ENCODE measurements at regions not wholly inside any gene's neighbourhood (a gene's known extent, or its start where the extent isn't known, plus 50 kb on each side); places are given as distances from the start of the nearest gene placed in this dataset.

- DNase-seq: no peak
Observed at GRCh38 chr18:56043641-56044061, 455.7 kb upstream of the TCF4 start.

GRCh38 chr18:56042915-56043536, 455.0 kb upstream of the TCF4 start:
- no peak for DNase-seq
- in situ Hi-C loops (cut with HindIII; ENCODE audit: low pct_ligation_motif_present, low pct_unique_long_range_greater_than_20kb, low sequenced_read_pairs): no loop called here

More at GRCh38 chr18:56043641-56044061, 455.7 kb upstream of the TCF4 start:
- in situ Hi-C loops (cut with HindIII; ENCODE audit: low pct_ligation_motif_present, low pct_unique_long_range_greater_than_20kb, low sequenced_read_pairs): no loop called here

- in situ Hi-C loops (cut with HindIII; ENCODE audit: low pct_ligation_motif_present, low pct_unique_long_range_greater_than_20kb, low sequenced_read_pairs): no loop called here
- DNase-seq: no peak
Observed at GRCh38 chr18:56038171-56039030, 450.4 kb upstream of the TCF4 start.

GRCh38 chr18:56036741-56037140, 448.7 kb upstream of the TCF4 start:
- in situ Hi-C loops (cut with HindIII; ENCODE audit: low pct_ligation_motif_present, low pct_unique_long_range_greater_than_20kb, low sequenced_read_pairs): no loop called here
- DNase-seq: no peak

GRCh38 chr18:56035546-56035945, 447.6 kb upstream of the TCF4 start:
- no peak for DNase-seq
- in situ Hi-C loops (cut with HindIII; ENCODE audit: low pct_ligation_motif_present, low pct_unique_long_range_greater_than_20kb, low sequenced_read_pairs): no loop called here

- in situ Hi-C loops (cut with HindIII; ENCODE audit: low pct_ligation_motif_present, low pct_unique_long_range_greater_than_20kb, low sequenced_read_pairs): no loop called here
- DNase-seq: no peak
Observed at GRCh38 chr18:56034949-56035348, 447.0 kb upstream of the TCF4 start.

GRCh38 chr18:56030060-56030459, 442.1 kb upstream of the TCF4 start:
- DNase-seq: no peak
- in situ Hi-C loops (cut with HindIII; ENCODE audit: low pct_ligation_motif_present, low pct_unique_long_range_greater_than_20kb, low sequenced_read_pairs): no loop called here

- DNase-seq: no peak
- in situ Hi-C loops (cut with HindIII; ENCODE audit: low pct_ligation_motif_present, low pct_unique_long_range_greater_than_20kb, low sequenced_read_pairs): no loop called here
Observed at GRCh38 chr18:56028514-56028913, 440.5 kb upstream of the TCF4 start.

GRCh38 chr18:56026509-56026908, 438.5 kb upstream of the TCF4 start:
- no peak for DNase-seq
- in situ Hi-C loops (cut with HindIII; ENCODE audit: low pct_ligation_motif_present, low pct_unique_long_range_greater_than_20kb, low sequenced_read_pairs): no loop called here

GRCh38 chr18:56021809-56022195, 433.8 kb upstream of the TCF4 start:
- in situ Hi-C loops (cut with HindIII; ENCODE audit: low pct_ligation_motif_present, low pct_unique_long_range_greater_than_20kb, low sequenced_read_pairs): no loop called here

GRCh38 chr18:56021136-56021808, 433.3 kb upstream of the TCF4 start:
- in situ Hi-C loops (cut with HindIII; ENCODE audit: low pct_ligation_motif_present, low pct_unique_long_range_greater_than_20kb, low sequenced_read_pairs): no loop called here

More at GRCh38 chr18:56021809-56022195, 433.8 kb upstream of the TCF4 start:
- no peak for DNase-seq

GRCh38 chr18:56019908-56020307, 431.9 kb upstream of the TCF4 start:
- DNase-seq: no peak
- in situ Hi-C loops (cut with HindIII; ENCODE audit: low pct_ligation_motif_present, low pct_unique_long_range_greater_than_20kb, low sequenced_read_pairs): no loop called here

More at GRCh38 chr18:56021136-56021808, 433.3 kb upstream of the TCF4 start:
- no peak for DNase-seq

GRCh38 chr18:56019156-56019555, 431.2 kb upstream of the TCF4 start:
- DNase-seq: no peak
- in situ Hi-C loops (cut with HindIII; ENCODE audit: low pct_ligation_motif_present, low pct_unique_long_range_greater_than_20kb, low sequenced_read_pairs): no loop called here

GRCh38 chr18:56009411-56009810, 421.4 kb upstream of the TCF4 start:
- no peak for DNase-seq
- in situ Hi-C loops (cut with HindIII; ENCODE audit: low pct_ligation_motif_present, low pct_unique_long_range_greater_than_20kb, low sequenced_read_pairs): no loop called here

- in situ Hi-C loops (cut with HindIII; ENCODE audit: low pct_ligation_motif_present, low pct_unique_long_range_greater_than_20kb, low sequenced_read_pairs): no loop called here
- DNase-seq: no peak
Observed at GRCh38 chr18:56003720-56004088, 415.7 kb upstream of the TCF4 start.

GRCh38 chr18:56003009-56003719, 415.2 kb upstream of the TCF4 start:
- in situ Hi-C loops (cut with HindIII; ENCODE audit: low pct_ligation_motif_present, low pct_unique_long_range_greater_than_20kb, low sequenced_read_pairs): no loop called here
- no peak for DNase-seq

- DNase-seq: no peak
- in situ Hi-C loops (cut with HindIII; ENCODE audit: low pct_ligation_motif_present, low pct_unique_long_range_greater_than_20kb, low sequenced_read_pairs): no loop called here
Observed at GRCh38 chr18:56001576-56001975, 413.6 kb upstream of the TCF4 start.

GRCh38 chr18:56000041-56000440, 412.0 kb upstream of the TCF4 start:
- no peak for DNase-seq
- in situ Hi-C loops (cut with HindIII; ENCODE audit: low pct_ligation_motif_present, low pct_unique_long_range_greater_than_20kb, low sequenced_read_pairs): no loop called here

GRCh38 chr18:55999641-56000040, 411.6 kb upstream of the TCF4 start:
- in situ Hi-C loops (cut with HindIII; ENCODE audit: low pct_ligation_motif_present, low pct_unique_long_range_greater_than_20kb, low sequenced_read_pairs): no loop called here
- no peak for DNase-seq
